DOHH2 (cell line): ENCODE measurements at regions not wholly inside any gene's neighbourhood (a gene's known extent, or its start where the extent isn't known, plus 50 kb on each side); places are given as distances from the start of the nearest gene placed in this dataset.

Experiments used
- EZH2phosphoT487 ChIP-seq: fragments of 200-600 bp; sonication (generic); IDR thresholded peaks from 2 replicates; pipeline ENCODE4 v1.6.1; 2017; ENCODE audit warnings: borderline replicate concordance, mild to moderate bottlenecking, antibody characterized with exemption, low read length, moderate library complexity, mixed read lengths
- TF ChIP-seq, protein P1 (sequence below): fragments of 200-600 bp; sonication (generic); IDR thresholded peaks from one replicate; pipeline ENCODE4 v1.5.1; 2014; ENCODE audit warnings: antibody characterized with exemption, mild to moderate bottlenecking, low read depth, low read length; ENCODE audit not compliant: poor library complexity, severe bottlenecking

DNA sequence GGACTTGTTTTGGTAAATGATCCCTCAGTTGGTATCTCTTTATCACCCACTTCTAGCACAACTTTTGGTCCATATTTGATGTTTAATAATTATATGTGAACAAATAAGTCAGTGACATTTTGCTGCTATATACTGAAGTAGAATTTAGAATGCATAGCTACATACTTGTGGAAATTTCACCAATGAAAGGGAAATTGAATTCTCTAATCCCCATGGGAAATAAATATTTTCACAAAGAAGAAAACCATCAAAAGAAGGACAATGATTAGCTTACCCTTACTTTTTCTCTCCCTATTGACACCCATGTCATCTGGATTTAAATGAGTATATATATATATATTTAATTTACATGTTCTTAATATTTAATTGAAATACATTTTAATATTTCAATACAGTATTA lies 94.3 kb upstream of the DAB2 start:
- TF ChIP-seq, protein P1, sequence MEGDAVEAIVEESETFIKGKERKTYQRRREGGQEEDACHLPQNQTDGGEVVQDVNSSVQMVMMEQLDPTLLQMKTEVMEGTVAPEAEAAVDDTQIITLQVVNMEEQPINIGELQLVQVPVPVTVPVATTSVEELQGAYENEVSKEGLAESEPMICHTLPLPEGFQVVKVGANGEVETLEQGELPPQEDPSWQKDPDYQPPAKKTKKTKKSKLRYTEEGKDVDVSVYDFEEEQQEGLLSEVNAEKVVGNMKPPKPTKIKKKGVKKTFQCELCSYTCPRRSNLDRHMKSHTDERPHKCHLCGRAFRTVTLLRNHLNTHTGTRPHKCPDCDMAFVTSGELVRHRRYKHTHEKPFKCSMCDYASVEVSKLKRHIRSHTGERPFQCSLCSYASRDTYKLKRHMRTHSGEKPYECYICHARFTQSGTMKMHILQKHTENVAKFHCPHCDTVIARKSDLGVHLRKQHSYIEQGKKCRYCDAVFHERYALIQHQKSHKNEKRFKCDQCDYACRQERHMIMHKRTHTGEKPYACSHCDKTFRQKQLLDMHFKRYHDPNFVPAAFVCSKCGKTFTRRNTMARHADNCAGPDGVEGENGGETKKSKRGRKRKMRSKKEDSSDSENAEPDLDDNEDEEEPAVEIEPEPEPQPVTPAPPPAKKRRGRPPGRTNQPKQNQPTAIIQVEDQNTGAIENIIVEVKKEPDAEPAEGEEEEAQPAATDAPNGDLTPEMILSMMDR = no peak
- TF ChIP-seq EZH2phosphoT487 = no peak
